ENCODE measurements at regions not wholly inside any gene's neighbourhood (a gene's known extent, or its start where the extent isn't known, plus 50 kb on each side); places are given as distances from the start of the nearest gene placed in this dataset.
A peak's percentile ranks its signal among the peaks of the same experiment; 100 is the strongest.

DNA sequence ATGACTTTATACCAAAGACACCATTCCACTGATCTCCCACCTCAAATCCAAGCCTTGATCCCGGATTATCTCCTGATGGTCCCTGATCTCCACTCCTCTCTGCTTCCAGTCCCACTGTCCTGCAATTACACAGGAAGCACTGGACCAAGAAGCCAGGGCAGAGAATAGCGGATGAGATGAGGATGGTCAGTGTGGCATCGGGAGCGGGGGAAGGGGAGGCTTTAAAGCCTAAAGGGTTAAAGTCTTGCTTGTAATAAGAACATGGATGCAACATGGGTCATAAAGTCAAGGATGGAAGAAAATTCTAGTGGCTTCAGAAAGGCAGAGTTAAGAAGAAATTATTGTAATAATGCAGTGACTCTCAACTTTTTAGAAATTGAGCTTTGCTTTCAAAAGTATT, 364.0 kb upstream of the DUSP10 start:
- DNase-seq (ENCODE audit: low spot score): no peak

DNA sequence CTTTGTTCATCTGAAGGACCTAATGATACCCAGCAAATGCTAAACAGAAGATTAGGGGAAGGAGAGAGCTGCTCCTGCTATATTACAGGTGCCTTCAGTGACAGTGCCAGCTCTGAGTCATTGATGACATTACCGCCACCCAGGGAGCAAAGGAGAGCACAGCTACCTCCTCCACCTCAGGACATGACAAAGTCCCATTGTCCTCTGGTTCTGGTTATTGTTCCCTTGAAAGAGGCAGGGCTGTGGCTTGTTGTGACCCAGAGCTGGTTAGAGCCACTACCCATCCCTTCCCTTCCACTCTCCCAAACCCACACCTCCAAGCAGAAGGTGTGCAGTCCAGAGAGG, 363.5 kb upstream of the DUSP10 start:
- no peak for DNase-seq (ENCODE audit: low spot score)

DNA sequence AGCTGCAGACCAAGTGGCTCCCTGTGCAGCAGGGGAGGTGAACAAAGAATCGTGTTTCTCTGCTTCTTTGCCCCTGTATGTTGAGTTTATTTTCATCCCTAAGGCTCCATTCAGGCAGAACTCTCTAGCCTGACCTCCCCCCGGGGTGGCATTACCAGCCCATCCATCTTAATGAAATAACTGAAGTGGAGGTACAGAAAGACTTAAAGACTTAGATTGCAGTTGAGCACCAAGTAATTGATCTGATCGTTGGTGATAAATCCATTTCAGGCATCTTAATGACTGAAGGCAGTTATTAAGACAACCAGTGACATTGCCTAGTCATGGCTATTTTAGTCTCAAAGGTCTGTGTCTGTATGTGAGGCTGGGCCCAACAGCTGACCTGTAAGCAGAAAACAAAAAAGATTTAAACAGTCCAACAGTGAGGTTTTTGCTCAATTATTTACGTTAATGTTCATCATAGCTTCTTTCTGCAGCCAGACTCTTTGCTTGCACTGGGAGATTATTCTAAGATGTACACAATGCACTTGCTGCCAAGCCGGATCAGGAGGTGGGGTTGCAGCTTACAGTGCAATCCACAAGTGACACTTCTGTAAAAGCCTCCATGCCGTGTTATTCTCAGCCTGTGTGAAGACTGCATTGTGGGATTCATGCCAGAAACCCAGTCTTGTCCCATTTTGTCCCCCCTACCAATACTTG, 363.0 kb upstream of the DUSP10 start:
- DNase-seq (ENCODE audit: low spot score): no peak

DNA sequence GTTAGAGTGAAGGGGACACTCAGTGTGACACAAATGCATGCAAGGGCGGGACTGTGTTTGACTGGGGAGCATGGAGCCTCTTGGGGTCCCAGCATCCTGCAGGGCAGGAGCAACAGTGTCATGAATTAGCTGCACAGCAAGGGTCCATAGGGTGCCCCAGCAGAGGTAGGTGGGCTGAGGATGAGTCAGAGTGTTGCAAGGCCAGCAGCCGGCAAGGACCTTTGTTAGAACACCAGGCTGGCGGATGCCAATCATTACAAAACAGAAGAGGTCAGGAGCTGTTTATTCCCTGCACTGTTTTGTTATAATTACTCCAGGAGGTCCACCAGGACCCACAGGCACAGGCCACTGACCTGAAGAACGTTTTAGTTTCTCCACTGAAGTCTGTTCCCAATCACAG, 362.2 kb upstream of the DUSP10 start:
- DNase-seq (ENCODE audit: low spot score): no peak

DNA sequence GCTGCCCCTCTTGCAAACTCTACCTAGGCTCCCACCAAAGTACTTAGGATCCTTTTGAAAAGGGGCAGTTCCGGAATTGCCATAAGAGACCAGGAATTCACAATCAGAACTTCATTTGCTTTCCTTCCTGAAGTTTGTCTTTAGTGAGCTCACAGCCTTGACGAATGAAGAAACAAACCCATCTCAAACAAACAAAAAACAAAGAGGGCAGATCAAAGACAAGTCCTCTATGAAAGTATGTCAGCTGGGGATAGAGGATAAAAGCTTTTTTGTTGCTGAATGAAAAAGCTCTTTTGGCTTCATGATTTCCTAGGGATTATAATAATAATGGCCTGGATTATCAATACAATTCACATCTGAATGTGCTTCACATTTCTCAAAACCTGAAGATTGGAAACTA, 357.9 kb upstream of the DUSP10 start:
- DNase-seq (ENCODE audit: low spot score): no peak

DNA sequence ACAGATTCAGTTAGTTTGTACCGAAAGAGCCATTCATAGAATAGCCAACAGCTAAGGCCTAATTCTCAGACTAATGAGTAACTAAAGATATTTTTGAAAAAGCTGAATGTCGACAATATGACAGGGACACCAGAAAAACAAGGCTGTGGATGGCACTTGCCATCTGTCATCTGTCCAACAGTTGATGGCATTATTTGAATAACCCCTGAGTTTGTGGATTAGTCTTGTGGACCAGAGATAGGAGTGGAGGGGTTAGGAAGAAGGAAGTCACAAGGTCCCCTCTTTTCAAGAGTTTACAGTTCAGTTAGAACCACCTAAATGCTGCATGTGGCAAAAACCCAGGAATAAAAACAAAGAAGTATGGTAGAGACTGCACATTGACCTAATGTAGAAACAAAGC, 356.5 kb upstream of the DUSP10 start:
- DNase-seq (ENCODE audit: low spot score): no peak

DNA sequence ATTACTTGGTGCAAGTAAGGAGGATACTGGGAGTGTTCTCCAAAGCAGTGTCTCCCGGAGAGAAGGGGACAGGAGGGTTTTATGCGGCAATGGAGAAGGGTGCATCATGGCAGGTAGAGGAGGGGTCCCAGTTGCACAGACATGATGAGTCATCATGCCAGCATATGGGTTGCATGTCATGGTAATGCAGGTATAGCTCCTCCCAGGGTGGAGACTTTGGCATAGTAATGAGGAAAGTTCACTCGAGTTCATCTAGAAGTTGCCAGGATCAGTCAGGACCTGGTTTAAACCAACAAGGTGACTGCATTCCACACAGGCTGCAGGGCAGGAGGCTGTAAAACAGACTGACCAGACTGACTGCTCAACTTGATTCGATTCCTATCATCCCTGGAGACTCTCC, 355.7 kb upstream of the DUSP10 start:
- no peak for DNase-seq (ENCODE audit: low spot score)

DNA sequence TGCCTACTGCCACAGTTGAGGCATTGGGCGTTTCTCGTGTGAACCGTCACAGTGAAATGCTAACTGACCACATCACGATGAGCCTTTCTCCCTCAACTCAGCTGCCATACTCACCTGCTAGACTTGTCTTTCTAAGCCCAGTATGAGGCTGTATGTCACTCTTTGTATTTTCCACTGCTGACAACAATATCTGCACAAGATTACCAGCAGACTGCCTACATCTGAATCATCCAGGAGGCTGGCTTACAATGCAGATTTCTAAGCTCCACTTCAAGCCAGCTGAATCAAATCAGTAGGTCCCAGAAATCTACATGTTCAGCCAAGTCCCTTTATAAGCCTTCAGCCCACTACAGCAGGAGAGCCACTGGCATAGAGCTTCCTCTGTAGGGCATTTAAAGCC, 355.0 kb upstream of the DUSP10 start:
- no peak for DNase-seq (ENCODE audit: low spot score)

DNA sequence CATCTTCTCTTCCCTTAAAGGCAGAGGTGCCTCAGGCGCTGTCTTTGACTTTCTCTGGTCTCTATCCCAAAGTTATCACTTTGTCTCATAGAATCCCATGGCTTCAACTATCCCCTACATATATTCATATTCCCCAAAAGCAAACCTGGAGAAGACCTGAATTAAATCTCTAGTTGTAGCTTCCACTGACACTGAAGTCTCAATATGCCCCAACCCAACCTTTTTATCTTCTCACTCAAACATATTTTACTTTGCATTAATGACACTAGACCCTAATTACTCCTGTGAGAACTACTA, 354.5 kb upstream of the DUSP10 start:
- DNase-seq (ENCODE audit: low spot score): no peak

DNA sequence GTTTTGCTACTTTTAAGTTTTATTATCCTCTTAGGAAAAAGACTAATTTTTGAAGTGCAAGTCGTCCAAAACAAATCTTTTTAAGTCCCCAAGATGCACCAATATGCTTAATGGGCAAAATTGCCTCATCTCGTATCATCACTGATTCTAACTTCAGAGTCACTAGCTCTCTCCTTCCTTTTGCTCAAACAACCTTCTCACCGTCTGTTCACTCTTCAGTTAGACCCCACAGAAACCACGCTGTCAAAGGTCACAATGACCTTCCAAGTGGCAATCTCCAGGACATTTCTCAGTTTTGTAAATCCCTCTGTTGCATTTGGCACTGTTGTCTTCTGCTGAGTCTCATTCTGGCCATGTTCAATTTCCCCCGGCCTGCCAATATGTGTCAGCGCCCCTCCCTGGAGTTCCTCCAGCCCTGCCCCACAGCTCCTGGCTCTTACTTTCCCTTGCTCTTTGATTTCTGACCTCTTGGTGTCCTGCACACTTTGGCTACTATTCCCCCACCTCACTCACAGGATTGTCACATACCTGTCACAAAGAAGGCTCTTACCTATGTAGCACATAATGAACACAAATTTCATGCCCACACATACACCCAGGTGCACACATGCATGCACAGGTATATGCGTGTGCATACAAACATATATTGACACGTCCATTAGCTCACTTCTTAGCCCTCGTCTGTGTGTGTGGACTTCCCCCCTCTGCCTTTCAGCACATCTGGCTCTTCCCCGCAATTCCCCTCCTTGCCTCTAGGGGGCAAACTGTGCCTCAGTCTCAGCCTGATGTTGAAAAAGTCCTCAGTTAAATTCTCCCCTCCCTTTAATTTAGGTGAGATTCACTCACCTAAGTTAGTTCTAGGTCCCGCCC, 354.0 kb upstream of the DUSP10 start:
- peak; percentile 31 for DNase-seq (ENCODE audit: low spot score)

DNA sequence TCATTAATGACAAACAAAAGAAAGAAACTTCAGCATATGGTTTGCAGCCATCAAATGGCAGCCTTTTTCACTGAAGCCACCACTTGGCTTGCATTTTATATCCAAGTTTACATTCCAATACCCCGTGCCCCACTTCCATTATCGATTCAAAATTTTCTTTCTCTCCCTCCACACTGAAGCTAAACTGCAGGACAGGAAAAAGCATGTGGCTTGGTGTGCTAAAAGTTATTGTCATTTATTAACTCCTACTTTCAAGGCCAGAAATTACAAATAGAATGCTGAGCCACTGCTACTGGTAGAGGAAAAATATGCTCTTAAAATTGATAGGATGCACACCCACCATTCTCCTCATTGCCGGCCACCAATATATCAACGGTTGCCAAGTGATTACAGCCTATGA, 351.6 kb upstream of the DUSP10 start:
- DNase-seq (ENCODE audit: low spot score): no peak

DNA sequence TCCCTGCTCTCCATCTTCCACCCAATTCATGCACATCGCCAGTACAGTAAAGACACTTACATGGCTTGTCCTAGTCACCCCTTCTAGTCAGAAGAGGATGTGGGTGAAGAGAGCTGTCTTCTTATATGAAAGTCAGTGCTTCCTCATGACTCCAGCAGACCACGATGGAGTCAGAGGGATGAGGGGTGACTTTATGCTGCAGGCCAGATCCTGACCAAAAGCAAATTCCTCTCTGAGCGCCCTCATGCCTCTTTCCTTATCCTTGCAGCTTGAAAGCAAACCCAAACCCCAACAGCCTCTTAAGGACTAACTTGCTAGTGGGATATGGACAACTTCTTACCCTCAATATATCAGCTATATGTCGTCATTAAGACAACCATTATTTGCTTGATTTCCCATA, 348.2 kb upstream of the DUSP10 start:
- DNase-seq (ENCODE audit: low spot score): no peak

DNA sequence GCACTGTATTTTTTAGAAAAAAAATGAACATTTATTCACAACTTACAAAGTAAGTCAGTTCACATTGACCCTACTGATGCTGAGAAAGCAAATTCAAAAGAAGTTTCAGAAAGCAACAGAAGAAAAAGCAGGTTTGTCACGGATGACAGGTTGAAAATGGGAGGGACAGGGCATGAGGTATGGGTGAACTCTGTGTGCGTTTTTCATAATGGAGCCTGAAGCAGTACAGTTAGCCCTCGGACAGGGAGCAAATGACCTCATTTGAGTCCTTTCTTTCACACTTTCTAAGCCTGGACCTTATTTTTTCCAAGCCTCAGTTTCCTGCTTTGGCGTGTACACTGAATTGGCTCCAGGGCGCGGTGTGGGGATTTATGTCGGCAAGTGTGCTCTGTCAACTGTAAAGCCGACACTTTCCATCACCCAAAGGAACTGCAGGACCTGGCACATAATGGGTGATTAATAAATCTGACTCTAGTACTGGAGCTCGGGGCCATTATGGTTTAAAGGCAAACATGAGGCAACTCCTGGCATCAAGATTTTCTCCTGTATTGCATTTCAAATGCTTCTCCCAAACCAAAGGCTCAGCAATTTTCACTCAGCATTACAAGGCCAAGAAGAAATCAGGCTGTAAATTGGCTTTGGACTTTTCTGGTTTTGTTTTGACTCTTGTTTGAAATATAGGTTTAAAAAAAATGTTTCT, 345.5 kb upstream of the DUSP10 start:
- DNase-seq (ENCODE audit: low spot score): no peak

DNA sequence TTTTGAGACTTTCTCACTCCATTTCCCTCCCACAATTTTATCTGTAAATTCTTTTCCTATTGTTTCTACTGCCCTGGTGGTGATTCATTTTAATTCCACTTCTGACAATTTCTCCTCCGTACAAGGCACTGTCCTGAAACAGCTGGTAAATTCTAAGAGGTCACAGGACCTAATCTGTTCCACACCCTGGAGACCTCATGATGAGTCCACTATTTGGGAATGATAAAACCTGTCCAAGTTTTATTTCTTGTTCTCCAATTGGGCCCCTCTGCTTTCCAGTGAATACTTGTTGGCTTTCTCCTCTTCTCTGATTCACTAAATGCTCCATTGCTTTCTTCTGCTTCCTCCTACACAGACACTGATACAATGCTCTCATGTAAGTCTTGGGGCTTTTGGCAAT, 343.1 kb upstream of the DUSP10 start:
- DNase-seq (ENCODE audit: low spot score): no peak

DNA sequence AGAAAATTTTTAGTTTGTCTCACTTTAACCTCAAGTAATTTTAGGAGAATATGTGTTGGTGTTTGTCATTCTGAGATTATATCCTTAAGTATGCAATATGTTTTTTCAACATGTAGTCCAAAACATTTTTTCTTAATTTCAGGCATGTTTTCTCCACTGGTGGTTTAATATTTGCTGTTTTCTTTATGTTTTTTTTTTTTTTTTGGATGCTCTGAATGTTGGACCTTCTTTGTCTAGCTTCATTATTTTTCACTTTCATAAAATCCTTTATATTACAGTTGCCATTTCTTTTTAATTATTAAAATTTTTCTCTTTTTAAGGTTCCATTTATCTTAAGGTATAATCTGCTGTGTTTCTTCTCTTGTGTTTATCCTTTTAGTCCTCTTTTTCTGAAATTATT, 342.2 kb upstream of the DUSP10 start:
- DNase-seq (ENCODE audit: low spot score): no peak

DNA sequence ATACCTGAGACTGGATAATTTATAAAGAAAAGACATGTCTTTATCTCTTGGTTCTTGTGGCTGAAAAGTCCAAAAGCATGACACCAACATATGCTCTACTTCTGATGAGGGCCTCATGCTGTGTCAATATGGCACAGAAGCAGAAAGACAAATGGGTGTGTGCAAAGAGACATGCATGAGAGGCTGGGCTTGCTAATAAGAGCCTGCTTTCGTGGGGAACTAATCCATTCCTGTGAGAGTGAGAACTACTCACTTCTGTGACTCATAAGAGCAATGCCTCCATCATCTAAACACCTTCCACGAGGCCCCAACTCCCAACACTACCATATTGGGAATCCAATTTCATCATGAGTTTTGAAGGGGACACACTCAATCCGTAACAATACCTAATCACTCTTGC, 340.0 kb upstream of the DUSP10 start:
- no peak for DNase-seq (ENCODE audit: low spot score)

DNA sequence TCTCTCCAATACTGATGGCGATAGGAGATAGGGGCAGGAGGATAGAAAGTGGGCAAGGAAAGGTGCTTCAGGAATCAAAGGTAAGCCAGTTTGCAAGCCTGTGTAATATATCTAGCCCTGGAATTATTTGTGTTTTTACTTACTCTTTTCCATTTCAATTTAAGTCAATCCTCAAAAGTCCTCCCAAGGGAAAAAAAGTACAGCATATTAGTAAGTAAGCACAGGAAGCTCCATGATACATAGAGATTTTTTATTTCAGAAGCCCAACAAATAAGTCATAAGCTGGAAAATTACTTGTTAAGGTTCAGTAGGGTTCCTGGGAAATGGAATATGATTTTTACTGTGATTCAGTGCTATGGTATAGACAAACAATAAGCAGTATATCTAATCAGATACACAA, 337.7 kb upstream of the DUSP10 start:
- DNase-seq (ENCODE audit: low spot score): no peak

DNA sequence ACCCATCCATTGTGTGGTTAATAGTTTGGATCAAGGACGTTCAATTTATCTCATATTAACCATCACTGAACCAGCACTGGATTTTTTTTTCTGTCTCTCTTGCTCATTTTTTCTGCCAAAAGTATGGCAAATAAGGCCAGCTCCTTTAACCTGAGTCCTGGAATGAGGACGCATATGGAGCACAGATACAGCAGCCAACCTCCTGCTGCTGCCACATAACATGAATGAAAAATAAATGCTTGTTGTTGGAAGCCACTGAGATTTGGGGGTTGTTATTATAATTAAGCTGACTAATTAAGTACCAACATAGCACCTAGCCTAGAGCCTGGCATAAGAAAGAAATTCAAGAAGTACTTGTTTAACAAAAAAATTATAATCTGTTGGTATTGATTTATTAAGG, 335.3 kb upstream of the DUSP10 start:
- DNase-seq (ENCODE audit: low spot score): no peak

DNA sequence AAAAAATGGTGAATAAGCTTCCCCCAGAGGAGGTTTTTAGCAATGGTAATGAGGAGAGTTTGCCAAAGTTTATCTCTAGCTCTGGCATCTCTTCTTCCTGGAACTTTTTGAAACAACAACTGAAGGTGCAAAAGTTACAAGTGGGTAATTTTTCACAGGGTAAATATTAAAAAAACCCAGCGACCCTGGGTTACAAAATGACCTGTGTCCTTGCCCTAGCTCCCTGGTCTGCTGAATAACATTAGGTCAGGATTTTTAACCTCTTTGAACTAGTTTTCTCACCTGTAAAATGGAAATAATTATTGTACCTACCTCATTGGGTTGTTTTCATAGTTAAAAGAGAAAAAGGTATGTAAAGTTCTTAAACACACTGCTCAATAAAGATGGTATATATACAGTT, 332.4 kb upstream of the DUSP10 start:
- DNase-seq (ENCODE audit: low spot score): no peak

DNA sequence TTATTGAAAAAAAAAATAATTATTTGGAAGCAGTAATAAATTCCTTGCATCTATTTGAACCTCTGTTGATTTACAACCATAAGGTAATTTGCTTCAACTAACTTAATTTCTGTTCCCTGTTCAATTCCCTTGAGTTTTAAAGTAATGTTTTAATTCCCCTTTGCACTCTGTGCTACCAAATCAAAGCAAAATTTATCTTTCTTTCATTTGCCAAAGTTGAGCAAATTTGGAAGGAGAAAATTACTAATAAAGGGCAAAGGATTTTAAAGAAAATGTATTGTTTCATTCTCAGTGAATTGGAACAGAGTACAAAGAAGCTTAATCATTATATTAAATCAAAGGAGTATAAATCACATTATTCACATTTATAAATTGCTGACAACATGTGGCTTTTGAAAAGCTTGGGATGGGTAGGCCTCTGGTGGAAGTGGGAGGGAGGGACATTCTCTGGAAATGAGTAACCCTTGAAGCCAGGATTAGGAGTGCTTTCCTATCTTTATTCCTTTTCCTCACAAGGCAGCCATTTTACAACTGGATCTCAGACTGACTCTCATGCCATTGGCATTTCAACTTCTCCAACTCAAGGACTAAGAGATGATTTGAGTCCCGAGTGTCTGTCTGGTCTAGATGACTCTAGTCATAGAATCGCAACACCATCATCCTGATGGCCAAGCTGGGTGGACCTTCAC, 331.6 kb upstream of the DUSP10 start:
- DNase-seq (ENCODE audit: low spot score): no peak

DNA sequence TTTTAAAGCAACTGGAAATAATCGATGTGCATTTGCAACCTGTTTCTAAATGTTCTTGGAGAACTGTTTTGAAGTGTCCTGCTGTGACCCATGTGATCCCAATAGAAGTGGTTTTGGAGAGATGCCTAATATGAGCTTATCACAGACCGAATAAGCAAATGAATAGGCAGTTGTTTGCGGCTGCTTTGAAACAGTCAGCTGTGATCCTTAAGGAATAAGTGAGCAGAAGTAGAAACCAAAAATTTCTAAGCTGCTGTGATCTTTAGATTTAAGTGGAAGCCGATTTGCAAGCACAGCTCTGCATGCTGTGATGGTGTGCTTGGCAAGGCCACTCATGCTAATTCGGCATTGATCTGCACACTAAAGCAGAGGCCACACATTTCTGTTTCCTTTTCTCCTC, 329.5 kb upstream of the DUSP10 start:
- no peak for DNase-seq (ENCODE audit: low spot score)

DNA sequence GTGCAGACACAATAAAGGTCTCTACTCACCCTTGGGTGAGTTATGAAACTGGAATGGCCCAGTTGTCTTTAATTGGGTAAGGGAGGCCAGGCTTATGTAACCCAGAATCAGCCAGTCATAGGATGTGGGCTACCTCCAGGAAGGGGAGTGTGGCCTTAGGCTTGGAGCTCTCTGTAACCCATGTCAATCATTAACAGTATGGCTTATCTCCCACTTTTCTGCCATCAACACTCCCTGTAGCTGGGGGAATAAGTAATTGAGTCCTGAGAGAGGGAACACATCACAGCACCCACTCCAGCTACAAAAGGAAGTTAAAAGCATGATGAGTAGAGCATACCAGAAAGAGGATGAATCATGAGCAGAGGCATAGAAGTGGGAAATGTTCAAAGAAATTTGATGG, 327.0 kb upstream of the DUSP10 start:
- no peak for DNase-seq (ENCODE audit: low spot score)

DNA sequence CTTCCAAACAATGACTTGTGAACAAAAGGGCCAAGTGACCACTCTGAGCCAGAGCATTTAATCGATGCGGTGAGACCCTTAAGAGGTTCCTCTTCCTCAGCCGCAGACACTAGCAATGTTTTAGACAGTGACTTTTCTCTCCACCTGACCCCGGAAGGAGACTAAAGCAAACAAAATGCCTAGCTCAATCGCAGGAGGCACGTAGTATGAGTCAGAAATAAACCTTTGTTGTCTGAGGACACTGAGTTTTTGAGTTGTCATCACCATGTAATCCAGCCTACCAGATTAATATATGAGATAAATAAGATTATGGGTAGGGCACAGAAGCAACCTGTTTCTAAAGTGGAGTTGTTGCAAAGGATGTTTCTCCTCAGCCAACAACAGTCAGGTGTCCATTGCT, 326.2 kb upstream of the DUSP10 start:
- DNase-seq (ENCODE audit: low spot score): no peak

Data from H4 (cell line).